HEK293T (cell line): ENCODE measurements at regions not wholly inside any gene's neighbourhood (a gene's known extent, or its start where the extent isn't known, plus 50 kb on each side); places are given as distances from the start of the nearest gene placed in this dataset.

Source experiments
- BHLHE40 ChIP-seq: fragments of 450-650 bp; IDR thresholded peaks from 2 replicates; pipeline ENCODE4 v1.6.1; 2016; ENCODE audit warnings: mild to moderate bottlenecking, moderate library complexity, borderline replicate concordance
- CTBP1 ChIP-seq: fragments of 450-650 bp; IDR thresholded peaks from 2 replicates; pipeline ENCODE4 v1.6.1; 2016; ENCODE audit warnings: borderline replicate concordance
- ELF4 ChIP-seq: fragments of 450-650 bp; IDR thresholded peaks from 2 replicates; pipeline ENCODE4 v1.6.1; 2017; ENCODE audit warnings: antibody characterized with exemption
- FOXA1 ChIP-seq: fragments of 450-650 bp; IDR thresholded peaks from 2 replicates; pipeline ENCODE4 v1.6.1; 2016; ENCODE audit warnings: mild to moderate bottlenecking
- FOXK2 ChIP-seq: fragments of 450-650 bp; IDR thresholded peaks from 2 replicates; pipeline ENCODE4 v1.6.1; 2016; ENCODE audit warnings: mild to moderate bottlenecking
- FOXM1 ChIP-seq: fragments of 450-650 bp; IDR thresholded peaks from 2 replicates; pipeline ENCODE4 v1.6.1; 2017; ENCODE audit warnings: mild to moderate bottlenecking, borderline replicate concordance
- HDGF ChIP-seq: fragments of 450-650 bp; IDR thresholded peaks from 2 replicates; pipeline ENCODE4 v1.6.1; 2017; ENCODE audit warnings: antibody characterized with exemption, borderline replicate concordance
- LEF1 ChIP-seq: fragments of 450-650 bp; IDR thresholded peaks from 2 replicates; pipeline ENCODE4 v1.6.1; 2017; ENCODE audit warnings: mild to moderate bottlenecking, borderline replicate concordance
- NFRKB ChIP-seq: fragments of 450-650 bp; IDR thresholded peaks from 2 replicates; pipeline ENCODE4 v1.6.1; 2016; ENCODE audit warnings: mild to moderate bottlenecking, moderate library complexity
- PKNOX1 ChIP-seq: fragments of 450-650 bp; IDR thresholded peaks from 2 replicates; pipeline ENCODE4 v1.6.1; 2016
- SP1 ChIP-seq: fragments of 450-650 bp; IDR thresholded peaks from 2 replicates; pipeline ENCODE4 v1.6.1; 2017
- SUZ12 ChIP-seq: fragments of 450-650 bp; IDR thresholded peaks from 2 replicates; pipeline ENCODE4 v1.6.1; 2016; ENCODE audit warnings: mild to moderate bottlenecking
- TARDBP ChIP-seq: fragments of 450-650 bp; IDR thresholded peaks from 2 replicates; pipeline ENCODE4 v1.6.1; 2016
- ZNF384 ChIP-seq: fragments of 450-650 bp; IDR thresholded peaks from 2 replicates; pipeline ENCODE4 v1.6.1; 2016

GRCh38 chr6:91694016-91694654 lies 1107.3 kb upstream of the MAP3K7 start:
- TF ChIP-seq LEF1 (no peak), SP1 (no peak), ZNF384 (no peak), FOXK2 (no peak), PKNOX1 (peak; percentile 85), SUZ12 (no peak), BHLHE40 (no peak), TARDBP (no peak), FOXM1 (no peak), CTBP1 (no peak), ELF4 (no peak), HDGF (no peak), FOXA1 (no peak), NFRKB (no peak)
